ENCODE measurements at regions not wholly inside any gene's neighbourhood (a gene's known extent, or its start where the extent isn't known, plus 50 kb on each side); places are given as distances from the start of the nearest gene placed in this dataset.

GRCh38 chr2:138294451-138294850 is 207.1 kb upstream of the SPOPL start:
- no peak for DNase-seq (ENCODE audit: low spot score)
- in situ Hi-C loops (cut with MboI; ENCODE audit: low pct_unique_long_range_greater_than_20kb, low sequenced_read_pairs, unreplicated experiment): no loop called here
- TF ChIP-seq CTCF (IDR thresholded peaks at IDR 0.05; ENCODE audit: extremely low read depth, insufficient read depth, missing control alignments): no peak

- in situ Hi-C loops (cut with MboI; ENCODE audit: low pct_unique_long_range_greater_than_20kb, low sequenced_read_pairs, unreplicated experiment): no loop called here
- TF ChIP-seq CTCF (IDR thresholded peaks at IDR 0.05; ENCODE audit: extremely low read depth, insufficient read depth, missing control alignments): no peak
- DNase-seq (ENCODE audit: low spot score): no peak
Observed at GRCh38 chr2:138296365-138296764, 205.2 kb upstream of the SPOPL start.

- no peak for TF ChIP-seq CTCF (IDR thresholded peaks at IDR 0.05; ENCODE audit: extremely low read depth, insufficient read depth, missing control alignments)
- no peak for DNase-seq (ENCODE audit: low spot score)
- in situ Hi-C loops (cut with MboI; ENCODE audit: low pct_unique_long_range_greater_than_20kb, low sequenced_read_pairs, unreplicated experiment): no loop called here
Observed at GRCh38 chr2:138298120-138298814, 203.3 kb upstream of the SPOPL start.

GRCh38 chr2:138298900-138299299 is 202.7 kb upstream of the SPOPL start:
- no peak for TF ChIP-seq CTCF (IDR thresholded peaks at IDR 0.05; ENCODE audit: extremely low read depth, insufficient read depth, missing control alignments)
- peak; percentile 9 for DNase-seq (ENCODE audit: low spot score)
- in situ Hi-C loops (cut with MboI; ENCODE audit: low pct_unique_long_range_greater_than_20kb, low sequenced_read_pairs, unreplicated experiment): no loop called here

- no peak for TF ChIP-seq CTCF (IDR thresholded peaks at IDR 0.05; ENCODE audit: extremely low read depth, insufficient read depth, missing control alignments)
- in situ Hi-C loops (cut with MboI; ENCODE audit: low pct_unique_long_range_greater_than_20kb, low sequenced_read_pairs, unreplicated experiment): no loop called here
- DNase-seq (ENCODE audit: low spot score): no peak
Observed at GRCh38 chr2:138306626-138307025, 194.9 kb upstream of the SPOPL start.

- in situ Hi-C loops (cut with MboI; ENCODE audit: low pct_unique_long_range_greater_than_20kb, low sequenced_read_pairs, unreplicated experiment): no loop called here
- no peak for DNase-seq (ENCODE audit: low spot score)
Observed at GRCh38 chr2:138307099-138307498, 194.5 kb upstream of the SPOPL start.

More at GRCh38 chr2:138307099-138307498, 194.5 kb upstream of the SPOPL start:
- TF ChIP-seq CTCF (IDR thresholded peaks at IDR 0.05; ENCODE audit: extremely low read depth, insufficient read depth, missing control alignments): no peak
